ELF-1 (cell line): ENCODE measurements at regions not wholly inside any gene's neighbourhood (a gene's known extent, or its start where the extent isn't known, plus 50 kb on each side); places are given as distances from the start of the nearest gene placed in this dataset.

Experiments
- DNase-seq: peaks from one replicate; pipeline ENCODE4 v3.0.0-alpha.2; 2016; ENCODE audit warnings: low read depth, low spot score

DNA sequence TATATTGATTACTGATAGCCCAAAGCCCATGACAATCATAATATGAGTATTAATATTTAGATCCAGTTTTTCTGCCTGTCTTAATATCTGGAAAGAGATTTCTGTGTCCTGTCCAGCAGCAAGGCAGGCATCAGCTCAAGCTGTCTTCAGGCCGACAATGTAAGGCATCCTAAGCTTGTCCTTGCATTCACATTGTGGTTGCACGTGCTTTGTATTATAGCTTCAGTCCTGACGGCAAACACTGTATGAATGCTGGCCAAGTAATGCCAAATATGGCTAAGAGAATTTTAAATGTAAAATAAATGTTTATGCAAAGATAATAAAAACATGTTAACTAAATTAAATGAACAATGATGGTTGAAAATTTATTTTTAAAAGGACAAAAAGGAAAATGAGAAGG is 255.7 kb upstream of the RPS6KA3 start:
- DNase-seq = no peak

DNA sequence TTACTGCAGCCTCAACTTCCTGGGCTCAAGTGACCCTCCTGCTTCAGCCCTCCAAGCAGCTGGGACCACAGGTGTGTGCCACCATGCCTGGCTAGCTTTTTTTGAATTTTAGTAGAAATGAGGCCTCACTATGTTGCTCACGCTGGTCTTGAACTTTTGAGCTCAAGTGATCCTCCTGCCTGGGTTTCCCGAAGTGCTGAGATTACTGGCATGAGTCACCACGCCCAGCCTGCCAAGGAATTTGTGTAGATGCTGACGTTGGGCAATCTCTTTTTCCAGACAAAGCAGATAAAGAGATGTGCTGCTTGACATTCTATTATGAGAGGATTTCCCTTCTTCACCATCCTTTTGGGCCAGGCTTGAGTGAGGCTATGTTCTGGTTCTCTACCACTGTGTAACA is 254.5 kb upstream of the RPS6KA3 start:
- DNase-seq = peak; percentile 37

DNA sequence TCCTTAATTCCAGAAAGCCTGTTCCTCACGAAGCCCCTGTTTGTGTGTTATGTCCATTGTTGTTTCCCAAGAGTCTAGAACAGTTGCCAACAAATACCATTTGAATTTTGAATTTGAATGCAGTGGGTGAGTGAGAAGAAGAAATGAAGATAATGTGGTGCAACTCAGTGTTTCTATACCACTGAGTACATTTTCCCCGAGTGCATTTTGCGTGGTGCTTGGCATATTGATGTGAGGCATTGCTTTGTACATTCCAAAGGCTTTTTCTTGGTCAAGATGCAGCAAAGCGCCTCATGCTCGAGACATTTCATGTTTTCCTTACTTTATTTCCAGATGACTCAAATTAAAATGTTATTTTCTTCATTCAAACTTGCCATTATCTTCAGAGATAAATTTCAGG is 253.1 kb upstream of the RPS6KA3 start:
- no peak for DNase-seq

DNA sequence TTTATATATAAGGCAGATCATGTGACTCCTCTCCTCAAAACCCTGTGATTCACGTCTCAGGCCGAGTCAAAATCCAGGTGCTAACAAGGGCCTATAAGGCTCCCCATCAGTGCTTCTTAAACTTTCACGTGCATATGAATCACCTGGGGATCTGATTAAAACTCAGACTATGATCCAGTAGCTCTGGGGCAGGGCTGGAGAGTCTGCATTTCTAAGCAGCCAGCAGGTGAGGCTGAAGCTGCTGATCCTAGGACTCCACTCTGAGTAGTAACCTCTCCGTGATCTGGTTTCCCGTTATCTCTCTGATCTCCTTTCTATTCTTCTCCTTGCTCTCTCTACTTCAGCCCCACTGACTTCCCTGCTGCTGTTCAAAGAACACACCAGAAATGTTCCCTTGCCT is 252.4 kb upstream of the RPS6KA3 start:
- DNase-seq = peak; percentile 68

DNA sequence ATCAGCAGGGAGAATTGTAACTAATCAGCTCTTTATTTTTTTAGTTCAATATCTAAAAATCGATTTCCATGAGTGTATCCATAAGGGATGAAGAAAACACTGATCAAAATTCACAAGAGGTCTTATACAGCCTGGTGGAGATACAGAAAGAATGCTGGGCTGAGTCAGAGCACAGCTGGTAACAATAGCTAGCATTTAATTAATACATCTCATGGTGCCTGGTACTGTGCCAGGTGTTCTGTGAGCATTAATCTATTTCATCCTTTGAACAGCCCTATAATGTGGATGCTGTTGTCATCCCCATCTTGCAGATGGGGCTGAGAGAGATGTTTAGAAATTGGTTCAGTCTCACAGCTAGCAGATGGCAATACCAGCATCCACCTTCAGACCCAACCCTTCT is 250.9 kb upstream of the RPS6KA3 start:
- no peak for DNase-seq

DNA sequence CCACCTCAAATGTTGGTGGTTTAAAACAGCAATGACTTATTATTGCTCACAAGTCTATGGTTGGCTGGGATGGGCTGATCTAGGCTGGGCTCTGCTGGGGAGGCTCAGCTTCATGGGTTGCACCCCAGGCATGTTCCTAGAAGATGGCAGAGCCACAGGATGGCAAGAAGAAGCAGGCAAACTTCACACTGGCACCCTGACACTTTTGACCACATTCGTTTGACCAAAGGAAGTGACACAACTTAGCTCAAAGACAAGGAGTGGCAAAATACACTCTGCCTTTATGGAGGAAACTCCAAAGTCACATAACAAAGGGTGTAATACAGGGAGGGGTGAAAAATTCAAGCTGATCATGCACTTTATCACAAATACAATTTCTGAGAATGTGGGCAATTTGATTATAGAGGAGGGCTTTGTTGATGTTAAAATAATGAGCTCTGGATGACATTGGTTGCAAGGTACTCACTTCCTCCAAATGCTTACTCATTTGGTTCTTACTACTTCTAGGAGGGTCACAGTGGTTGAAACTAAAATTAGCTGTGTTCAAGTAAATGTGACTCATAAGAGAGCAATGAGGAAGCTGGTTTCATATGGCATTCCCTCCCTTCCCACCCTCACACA is 249.2 kb upstream of the RPS6KA3 start:
- DNase-seq = no peak

DNA sequence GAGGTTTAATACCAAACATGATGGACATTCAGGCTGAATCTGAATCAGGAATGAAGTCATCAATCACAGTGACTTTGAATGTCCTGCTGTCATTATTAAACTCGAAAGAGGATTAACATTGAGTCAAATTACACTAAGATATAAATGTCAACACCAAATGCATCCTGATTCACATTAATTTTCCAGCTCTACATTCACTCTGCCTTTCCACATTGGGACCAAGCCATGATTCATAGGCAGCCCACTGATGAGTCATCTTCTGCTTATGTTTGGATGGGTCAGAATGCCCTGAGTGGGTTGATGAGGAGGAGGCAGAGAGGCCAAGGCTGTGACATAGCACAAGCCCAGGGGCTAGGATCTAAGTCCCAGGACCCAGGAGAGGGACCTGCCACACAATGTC is 247.6 kb upstream of the RPS6KA3 start:
- DNase-seq = no peak

DNA sequence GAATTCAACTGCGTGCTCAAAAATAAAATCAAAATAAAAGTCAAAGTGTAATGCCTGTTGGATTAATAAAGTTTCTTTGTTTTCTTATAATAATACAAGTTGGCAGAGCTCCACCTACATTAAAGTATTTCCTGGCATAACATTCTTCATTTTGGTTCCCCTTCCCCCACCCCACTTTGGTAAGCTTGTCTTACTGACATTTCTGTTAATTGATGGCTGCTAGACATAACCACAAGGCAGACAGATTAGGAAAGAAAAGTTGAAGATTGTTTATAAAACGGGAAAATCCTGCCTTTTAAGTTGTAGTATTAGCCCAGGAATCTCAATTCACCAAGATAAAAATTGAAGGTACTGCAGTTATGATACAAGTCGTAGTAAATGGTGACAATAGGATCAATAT is 246.5 kb upstream of the RPS6KA3 start:
- no peak for DNase-seq

DNA sequence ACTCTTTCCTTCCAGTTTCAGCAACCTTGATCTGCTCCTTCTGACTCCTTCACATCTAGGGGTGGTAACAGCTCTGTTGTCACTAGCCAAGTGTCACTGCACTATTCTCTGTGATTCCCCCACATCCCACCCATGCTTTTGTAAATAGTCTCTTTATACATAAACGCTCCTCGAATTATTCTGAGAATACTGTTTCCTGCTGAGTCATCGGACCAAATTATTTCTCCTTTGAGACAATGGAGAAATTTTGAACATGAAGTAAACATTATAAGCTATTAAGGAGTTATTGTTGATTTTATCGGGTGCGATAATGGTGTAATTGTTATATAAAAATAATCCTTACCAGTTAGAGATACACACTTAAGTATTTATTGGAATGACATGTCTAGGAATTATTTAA is 245.1 kb upstream of the RPS6KA3 start:
- no peak for DNase-seq

DNA sequence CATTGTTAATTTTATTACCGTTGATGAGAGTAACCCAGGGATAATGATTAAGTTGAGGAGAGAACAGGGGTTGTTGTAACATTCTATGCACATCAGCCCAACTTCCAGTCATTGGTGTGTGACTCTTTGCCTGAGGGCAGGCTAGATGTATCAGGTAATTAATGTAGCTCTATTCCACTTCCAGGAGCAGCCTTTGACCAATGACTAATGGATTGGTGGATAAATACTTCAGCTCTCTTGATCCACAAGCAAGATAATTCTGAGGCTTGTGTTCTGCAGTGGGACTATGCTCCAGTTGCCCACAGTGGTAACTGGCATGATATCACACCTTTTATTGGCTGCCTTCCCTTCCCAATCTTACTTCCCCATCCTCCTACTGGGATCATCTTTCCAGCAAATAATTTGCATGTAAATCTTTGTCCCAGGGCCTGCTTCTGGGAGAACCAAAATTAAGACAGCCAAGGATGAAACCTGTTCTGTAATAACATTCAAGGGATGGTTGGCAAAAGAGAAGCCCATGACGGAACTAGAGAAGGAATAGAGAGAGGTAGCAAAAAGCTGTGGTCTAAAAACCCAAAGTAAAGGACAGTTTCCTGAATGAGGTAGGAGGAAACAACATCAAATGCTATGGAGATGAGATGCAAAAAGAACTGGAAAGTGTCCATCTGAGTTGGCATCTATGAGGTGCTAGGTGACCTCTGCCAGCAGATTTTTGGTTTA is 241.4 kb upstream of the RPS6KA3 start:
- no peak for DNase-seq

DNA sequence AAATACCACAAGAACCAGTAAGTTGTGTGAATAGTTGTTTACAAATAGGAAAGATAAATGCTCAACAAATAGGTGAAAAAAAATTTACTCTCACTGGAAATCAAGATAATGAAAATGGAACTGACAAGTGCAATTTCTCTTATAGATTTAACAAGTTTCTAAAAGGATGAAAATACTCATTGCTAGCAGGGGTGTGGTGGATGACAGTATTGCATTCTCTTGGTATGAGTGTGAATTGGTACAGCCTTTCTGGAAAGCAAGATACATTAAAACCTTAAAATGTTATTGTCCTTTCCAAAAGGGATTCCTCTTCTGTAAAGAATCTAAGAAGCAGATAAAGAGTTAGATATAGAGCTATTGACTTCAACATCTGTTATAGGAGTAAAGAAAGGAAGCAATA is 240.0 kb upstream of the RPS6KA3 start:
- DNase-seq = no peak

DNA sequence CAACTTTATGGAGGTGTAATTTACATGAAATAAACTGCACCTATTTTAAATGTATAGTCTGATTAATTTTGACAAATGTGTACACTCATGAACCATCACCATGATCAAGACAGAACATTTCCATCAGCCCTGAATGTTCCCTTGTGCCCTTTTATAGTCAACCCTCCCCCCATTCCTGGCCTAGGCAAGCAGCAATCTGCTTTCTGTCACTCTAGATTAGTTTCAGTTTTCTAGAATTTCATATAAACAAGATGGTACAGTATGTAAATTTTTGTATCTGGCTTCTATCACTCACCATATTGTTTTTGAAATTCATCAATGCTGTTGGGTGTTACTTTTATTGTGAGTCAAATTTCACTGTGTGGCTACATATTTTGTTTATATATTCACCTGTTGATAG is 234.2 kb upstream of the RPS6KA3 start:
- DNase-seq = no peak

DNA sequence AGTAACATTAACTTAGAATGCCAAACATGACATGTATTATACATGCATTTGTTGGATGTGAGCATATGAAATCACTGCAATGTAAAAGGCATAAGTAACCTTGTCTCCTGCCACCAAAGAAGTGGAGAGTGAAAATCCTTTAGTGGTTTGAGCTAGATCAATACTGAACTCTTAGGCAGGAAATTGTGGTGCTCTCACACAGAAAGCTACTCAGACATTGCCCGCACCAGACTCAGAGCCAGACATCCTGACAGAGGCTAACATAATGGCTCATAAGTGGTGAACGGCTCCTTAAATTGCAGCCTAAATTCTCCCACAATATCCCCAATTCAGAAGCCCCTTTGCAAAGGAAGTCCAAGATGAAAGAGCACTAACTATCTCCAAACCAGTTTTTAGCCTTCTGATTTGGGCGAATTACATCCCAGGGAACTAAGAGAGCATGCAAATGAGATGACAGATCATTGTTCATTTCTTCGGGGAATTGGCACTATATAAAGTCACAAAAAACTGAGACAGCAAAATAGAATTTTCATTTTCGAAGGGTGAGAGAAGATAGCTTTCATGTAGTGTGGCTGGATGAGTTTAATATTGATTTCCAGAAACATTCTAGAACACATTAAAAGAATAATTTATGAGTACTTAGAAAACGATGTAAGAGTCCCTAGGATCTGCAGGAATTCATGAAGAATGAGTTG is 233.6 kb upstream of the RPS6KA3 start:
- DNase-seq = no peak

DNA sequence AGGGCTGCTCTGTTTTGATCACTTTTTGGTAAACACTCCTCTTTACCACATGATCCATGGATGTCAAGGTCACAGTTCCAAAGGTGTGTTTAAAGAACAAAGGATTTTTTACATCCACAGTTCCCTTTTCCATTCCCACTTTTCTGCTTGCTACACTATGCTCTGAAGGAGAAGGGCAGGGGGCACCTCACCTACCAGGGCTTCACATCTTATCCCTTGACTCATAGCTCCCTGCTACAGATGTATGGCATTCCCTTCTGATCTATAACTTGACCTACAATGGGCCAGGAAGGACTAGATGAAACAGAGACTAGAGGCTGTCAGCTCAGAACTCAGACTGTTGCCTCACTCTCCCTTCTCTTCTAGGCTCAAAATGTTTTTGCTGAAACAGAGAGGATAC is 233.1 kb upstream of the RPS6KA3 start:
- no peak for DNase-seq

DNA sequence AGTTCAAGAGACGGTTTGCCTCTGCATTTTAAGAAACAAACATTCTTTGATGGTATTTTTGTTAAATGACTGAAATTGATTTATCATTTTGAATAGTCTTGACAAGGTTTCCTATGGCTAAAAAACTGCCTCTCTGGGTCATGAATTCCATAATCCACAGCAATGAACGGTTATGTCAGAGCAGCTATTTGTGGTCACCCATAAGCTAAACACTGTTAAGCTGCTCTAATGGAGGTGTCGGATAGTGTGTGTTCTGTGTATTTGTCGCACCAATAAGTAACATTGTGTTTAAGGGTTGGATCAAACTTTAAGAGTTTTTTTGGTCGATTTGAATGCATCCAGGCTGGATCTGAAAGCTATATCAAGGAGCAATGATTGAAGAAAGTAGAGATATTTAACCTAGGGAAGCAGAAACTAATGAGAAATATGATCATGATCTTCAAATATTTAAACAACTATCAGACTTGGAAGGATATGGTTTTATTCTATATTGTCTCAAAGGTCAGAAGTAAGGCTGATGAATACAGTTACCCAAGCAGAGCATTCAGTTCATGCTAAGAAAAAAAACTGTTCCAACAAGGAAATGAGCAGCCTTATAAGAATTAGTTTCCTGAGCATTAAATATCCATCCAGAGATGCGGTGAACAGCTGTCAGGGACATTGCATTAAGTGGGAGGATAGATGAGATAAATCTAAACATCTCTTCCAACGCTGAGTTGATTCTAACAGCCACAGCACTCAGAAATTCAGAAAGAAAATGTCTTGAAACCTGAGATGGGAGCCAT is 232.3 kb upstream of the RPS6KA3 start:
- no peak for DNase-seq

DNA sequence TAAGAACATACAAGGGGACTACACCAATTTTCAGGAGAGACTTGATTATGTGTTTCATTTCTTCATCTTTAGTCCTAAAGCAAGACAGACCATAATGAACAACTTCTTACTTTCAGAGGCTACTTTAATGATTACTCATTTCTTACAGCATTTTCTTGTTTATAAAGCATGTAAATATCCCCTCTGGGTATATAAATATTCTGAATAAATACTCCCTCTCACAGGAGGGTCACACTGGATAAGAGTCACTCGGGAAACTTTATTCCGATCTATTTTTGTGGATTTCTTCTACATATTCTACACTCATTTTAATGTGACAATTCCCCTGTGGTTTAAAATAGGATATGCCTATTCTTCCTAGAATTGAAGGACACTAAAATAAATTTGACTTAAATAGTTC is 228.9 kb upstream of the RPS6KA3 start:
- DNase-seq = no peak

DNA sequence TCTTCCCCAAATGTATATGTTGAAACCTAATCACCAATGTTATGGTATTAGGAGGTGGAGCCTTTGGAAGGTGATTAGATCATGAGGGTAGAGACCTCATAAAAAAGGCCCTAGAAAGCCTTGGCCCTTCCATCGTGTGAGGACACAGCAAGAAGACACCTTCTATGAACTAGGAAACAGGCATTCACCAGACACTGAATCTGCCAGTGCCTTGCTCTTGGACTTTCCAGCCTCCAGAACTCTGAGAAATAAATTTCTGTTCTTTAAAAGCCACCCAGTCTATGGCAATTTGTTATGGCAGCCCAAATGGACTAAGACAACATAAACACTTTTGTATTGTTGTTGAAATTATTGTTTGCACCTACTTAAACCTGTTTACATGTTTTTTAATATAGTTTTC is 221.8 kb upstream of the RPS6KA3 start:
- no peak for DNase-seq

DNA sequence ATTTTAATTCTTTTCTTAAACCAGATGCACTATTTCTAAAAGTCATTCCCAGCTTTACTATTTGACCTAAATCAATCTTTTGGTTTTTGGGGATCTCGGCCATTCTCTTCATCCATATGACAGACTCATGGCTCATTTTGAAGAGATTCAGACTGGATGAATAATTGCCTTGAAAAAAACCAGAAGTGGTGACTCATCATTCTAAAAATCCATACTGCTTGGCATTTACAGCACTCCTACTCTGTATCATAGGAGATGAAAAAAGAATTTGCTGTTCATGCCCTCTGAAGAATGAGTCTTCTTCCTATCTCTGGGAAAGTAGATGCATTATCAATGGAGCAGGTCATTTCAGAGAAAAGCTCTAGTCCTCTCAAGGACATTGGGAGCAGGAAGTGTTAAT is 220.5 kb upstream of the RPS6KA3 start:
- DNase-seq = no peak

DNA sequence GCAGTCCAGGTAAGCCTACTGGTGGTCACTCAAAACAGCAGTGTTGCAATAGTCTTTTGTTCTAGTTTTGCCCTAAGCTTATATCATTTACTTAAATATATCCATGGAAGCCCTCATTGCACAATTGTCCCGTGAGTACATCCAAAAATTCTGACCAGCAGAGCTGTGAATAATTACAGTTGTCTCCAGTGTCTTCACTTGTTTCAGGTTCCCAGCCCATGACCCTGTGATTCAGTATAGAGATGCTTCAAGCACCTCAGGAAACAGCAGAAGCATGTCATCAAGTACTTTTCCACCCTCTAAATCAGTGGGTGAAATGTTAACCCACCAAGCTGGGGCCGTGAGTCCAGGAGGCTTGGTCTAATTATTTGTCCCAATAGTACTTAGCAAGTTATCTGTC is 214.9 kb upstream of the RPS6KA3 start:
- no peak for DNase-seq

DNA sequence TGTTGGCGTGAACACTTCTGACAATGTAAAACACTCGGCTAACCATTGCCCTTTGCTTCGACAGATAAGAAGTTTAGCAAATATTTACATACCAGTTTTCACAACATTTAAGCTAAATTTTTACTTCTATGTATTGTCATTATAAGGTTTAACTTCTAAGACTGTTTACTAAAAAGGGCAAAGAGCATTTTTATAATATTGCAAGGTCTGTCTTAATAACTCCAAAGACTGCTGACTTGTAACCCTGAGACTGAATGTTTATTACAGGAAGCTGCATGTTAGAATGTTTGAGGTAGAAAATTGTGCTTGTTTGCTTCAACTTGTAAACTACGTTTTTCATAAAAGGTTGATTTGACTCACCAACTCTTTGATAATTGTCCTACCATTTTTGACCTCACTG is 213.2 kb upstream of the RPS6KA3 start:
- DNase-seq = no peak

DNA sequence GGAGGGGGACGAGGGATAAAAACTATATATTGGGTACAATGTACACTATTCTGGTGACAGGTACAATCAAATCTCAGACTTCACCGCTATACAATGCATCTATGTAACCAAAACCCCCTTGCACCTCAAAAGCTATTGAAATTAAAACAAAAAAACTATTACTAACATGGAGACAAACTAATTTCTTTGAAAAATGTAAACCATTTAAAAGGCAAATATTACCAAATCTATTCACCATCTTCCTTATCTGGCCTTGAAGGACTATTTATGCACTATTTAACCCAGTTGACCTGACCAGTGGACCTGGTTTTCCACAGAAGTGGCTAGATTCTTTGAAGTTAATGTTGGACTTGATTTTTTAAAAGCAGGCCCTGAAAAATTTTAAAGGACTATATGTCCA is 212.3 kb upstream of the RPS6KA3 start:
- DNase-seq = no peak

DNA sequence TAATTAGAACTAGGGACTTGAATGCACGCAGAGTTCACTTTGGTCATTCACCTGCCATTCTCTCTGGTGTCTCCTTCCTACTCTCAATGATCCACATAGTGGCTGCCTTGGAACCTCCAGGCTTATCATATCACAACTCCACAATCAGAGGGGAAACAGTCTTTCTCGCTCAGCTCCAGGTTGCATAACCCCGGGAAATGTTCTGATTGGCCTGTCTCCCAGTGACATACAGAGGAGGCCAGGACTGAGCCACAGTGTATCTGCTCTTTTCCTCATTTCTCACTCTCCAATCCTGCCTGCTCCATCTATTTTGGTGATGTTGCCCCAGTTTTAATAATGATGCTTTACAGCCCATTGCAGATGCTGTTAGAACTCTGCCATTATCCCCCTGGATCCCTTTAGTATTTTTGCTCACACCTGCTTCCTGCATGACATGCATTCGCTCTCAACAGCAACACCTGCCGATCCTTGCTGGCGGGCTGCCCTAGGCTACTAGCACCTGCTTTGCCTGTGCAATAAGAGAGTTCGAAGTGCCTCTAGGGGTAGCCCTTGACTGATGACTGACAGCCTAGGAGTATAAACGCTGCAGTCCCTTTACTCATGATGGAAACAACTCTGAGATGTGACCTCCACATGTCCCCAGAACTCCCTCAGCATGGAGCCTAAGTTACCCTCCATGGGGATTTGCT is 211.3 kb upstream of the RPS6KA3 start:
- peak; percentile 5 for DNase-seq
